Mesothelial cell of epicardium (in vitro differentiated cells): ENCODE measurements at regions not wholly inside any gene's neighbourhood (a gene's known extent, or its start where the extent isn't known, plus 50 kb on each side); places are given as distances from the start of the nearest gene placed in this dataset.

Experiments
- DNase-seq, 2 experiments: peaks; one replicate each; pipeline ENCODE4 v3.0.0; 2021; ENCODE audit warnings: low spot score in 2 of 2; ENCODE audit not compliant: unreplicated experiment in 2 of 2
- H3K27ac Mint-ChIP-seq: 2 replicates; pipeline ENCODE4 v1.8.0; 2021; ENCODE audit warnings: mixed read lengths
- H3K27me3 Mint-ChIP-seq: 2 replicates; pipeline ENCODE4 v1.8.0; 2021; ENCODE audit warnings: low read depth, mixed read lengths
- H3K36me3 Mint-ChIP-seq: 2 replicates; pipeline ENCODE4 v1.8.0; 2021; ENCODE audit warnings: mixed read lengths
- H3K4me1 Mint-ChIP-seq: 2 replicates; pipeline ENCODE4 v1.8.0; 2021; ENCODE audit warnings: mixed read lengths
- H3K4me3 Mint-ChIP-seq: 2 replicates; pipeline ENCODE4 v1.8.0; 2021; ENCODE audit warnings: mild to moderate bottlenecking, moderate library complexity, mixed read lengths
- H3K9me3 Mint-ChIP-seq: 2 replicates; pipeline ENCODE4 v1.8.0; 2021; ENCODE audit warnings: mixed read lengths
- TF ChIP-seq, protein P1 (sequence below): fragments of 200-600 bp; sonication (generic); IDR thresholded peaks from one replicate; pipeline ENCODE4 v1.5.0; 2021; ENCODE audit warnings: antibody characterized with exemption; ENCODE audit not compliant: unreplicated experiment

DNA sequence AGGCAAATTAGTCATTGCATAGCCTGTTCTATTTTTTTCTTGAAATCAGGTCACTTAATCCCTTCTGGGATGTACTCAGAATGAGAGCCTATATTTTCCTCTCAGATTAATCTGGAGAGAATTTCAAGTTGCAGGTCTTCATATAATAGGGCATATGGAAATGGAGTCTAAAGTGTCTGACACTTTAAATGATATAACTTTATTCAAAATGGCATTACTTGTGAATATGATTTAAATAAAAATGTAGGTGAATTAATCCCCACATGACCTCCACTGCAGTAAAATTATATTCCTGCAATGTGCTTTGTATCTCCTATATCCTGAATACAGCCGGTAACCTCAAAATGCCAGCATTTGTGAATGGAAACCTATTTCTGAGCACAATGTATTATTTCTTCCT is 172.5 kb upstream of the BTBD3 start:
- Mint-ChIP-seq H3K36me3 (no peaks in the 10 kb centered on the region), H3K27ac (no peak overlapping the region), H3K27me3 (no peaks in the 10 kb centered on the region), H3K4me3 (no peak overlapping the region), H3K9me3 (no peaks in the 10 kb centered on the region), H3K4me1 (peaks cover 3% of the 10 kb centered on the region)
- DNase-seq: no peak
- TF ChIP-seq, protein P1, sequence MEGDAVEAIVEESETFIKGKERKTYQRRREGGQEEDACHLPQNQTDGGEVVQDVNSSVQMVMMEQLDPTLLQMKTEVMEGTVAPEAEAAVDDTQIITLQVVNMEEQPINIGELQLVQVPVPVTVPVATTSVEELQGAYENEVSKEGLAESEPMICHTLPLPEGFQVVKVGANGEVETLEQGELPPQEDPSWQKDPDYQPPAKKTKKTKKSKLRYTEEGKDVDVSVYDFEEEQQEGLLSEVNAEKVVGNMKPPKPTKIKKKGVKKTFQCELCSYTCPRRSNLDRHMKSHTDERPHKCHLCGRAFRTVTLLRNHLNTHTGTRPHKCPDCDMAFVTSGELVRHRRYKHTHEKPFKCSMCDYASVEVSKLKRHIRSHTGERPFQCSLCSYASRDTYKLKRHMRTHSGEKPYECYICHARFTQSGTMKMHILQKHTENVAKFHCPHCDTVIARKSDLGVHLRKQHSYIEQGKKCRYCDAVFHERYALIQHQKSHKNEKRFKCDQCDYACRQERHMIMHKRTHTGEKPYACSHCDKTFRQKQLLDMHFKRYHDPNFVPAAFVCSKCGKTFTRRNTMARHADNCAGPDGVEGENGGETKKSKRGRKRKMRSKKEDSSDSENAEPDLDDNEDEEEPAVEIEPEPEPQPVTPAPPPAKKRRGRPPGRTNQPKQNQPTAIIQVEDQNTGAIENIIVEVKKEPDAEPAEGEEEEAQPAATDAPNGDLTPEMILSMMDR: no peak

DNA sequence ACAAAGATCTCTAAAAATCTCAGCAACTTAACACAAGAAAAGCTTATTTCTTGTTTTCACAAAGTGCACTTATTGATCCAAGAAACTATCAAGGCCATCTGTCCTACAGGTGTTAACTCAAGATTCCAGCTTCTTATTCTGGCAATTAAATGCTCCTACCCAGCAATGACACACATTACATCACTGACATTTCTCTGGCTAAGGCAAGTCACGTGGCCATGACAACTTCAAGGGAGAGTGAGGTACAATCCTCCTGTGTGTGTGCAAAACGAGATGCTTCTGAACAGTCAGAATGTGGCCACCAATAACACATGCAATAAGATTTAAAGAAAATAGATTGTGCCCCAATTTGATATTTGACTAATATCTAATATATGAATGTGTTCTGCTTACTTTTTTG is 169.3 kb upstream of the BTBD3 start:
- peaks cover 14% of the 10 kb centered on the region for H3K9me3 Mint-ChIP-seq
- TF ChIP-seq, protein P1: no peak
- no peaks in the 10 kb centered on the region for H3K27me3 Mint-ChIP-seq
- no peaks in the 10 kb centered on the region for H3K4me1 Mint-ChIP-seq
- H3K36me3 Mint-ChIP-seq: peaks cover 3% of the 10 kb centered on the region
- no peak overlapping the region for H3K4me3 Mint-ChIP-seq
- no peak for DNase-seq
- no peak overlapping the region for H3K27ac Mint-ChIP-seq

DNA sequence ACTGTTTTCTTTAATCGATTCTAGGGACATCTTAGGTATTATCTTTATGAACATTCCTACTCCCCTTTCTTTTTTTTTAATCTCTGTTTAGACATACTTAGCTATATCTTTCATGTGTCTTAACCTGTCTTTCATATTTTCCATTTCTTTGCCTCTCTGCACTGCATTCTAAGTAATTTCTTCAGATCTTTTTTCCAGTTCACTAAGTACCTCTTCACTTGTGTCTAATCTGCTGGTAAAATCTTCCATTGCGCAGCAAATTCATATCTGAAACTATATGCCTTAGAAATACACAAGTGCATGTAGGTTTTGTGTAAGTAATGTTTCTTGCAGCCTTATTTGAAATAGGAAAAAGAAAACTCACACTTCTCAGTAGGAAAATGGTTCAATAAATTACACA is 165.4 kb upstream of the BTBD3 start:
- H3K9me3 Mint-ChIP-seq: peaks cover 14% of the 10 kb centered on the region
- H3K27me3 Mint-ChIP-seq: no peaks in the 10 kb centered on the region
- H3K36me3 Mint-ChIP-seq: peaks cover 3% of the 10 kb centered on the region
- TF ChIP-seq, protein P1: no peak
- DNase-seq: no peak
- H3K4me1 Mint-ChIP-seq: peaks cover 4% of the 10 kb centered on the region
- no peak overlapping the region for H3K27ac Mint-ChIP-seq
- no peak overlapping the region for H3K4me3 Mint-ChIP-seq

DNA sequence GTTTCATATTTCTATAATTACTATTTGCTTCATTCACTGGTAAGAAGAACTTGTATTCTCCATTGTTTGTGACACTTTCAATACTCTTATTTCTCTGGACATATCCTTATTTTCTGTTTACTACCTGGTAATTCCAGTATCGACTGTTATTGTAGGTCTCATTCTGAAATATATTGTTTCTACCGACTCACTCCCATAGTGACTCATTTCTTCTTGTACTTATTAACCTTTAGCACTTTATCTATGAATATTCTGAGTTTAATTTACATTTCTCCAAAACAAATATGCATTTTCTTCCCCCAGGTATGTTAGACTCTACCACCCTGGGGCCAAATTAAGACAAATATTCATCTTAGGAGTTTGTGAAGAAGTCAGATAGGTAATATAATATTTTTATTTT is 164.5 kb upstream of the BTBD3 start:
- DNase-seq: no peak

DNA sequence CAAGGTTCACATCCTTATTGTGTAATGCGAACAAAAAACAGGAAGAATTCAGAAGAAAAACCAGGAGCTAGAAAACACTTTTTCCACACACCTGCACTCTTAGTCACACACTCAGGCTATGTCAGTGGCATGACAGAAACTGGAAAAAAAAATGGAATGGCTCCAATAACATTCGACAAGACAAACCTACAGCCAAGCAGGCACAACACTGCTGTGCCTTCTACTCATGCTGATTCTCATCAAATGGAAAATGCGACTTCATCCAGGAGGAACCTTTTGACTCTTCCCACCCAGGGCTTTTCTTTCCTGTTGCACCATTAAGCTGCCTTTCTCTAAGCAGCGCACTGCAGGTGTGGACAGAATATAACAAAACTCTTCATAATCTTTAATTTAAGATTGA is 163.2 kb upstream of the BTBD3 start:
- peaks cover 4% of the 10 kb centered on the region for H3K4me1 Mint-ChIP-seq
- no peak for DNase-seq
- TF ChIP-seq, protein P1: no peak
- no peak overlapping the region for H3K27ac Mint-ChIP-seq
- H3K9me3 Mint-ChIP-seq: peaks cover 14% of the 10 kb centered on the region
- H3K27me3 Mint-ChIP-seq: no peaks in the 10 kb centered on the region
- peaks cover 3% of the 10 kb centered on the region for H3K36me3 Mint-ChIP-seq
- no peak overlapping the region for H3K4me3 Mint-ChIP-seq

More for the DNA sequence above, 164.5 kb upstream of the BTBD3 start:
- Mint-ChIP-seq H3K4me1 (peaks cover 4% of the 10 kb centered on the region), H3K9me3 (peaks cover 14% of the 10 kb centered on the region), H3K27me3 (no peaks in the 10 kb centered on the region), H3K27ac (no peak overlapping the region), H3K4me3 (no peak overlapping the region), H3K36me3 (peaks cover 3% of the 10 kb centered on the region)
- TF ChIP-seq, protein P1: no peak

DNA sequence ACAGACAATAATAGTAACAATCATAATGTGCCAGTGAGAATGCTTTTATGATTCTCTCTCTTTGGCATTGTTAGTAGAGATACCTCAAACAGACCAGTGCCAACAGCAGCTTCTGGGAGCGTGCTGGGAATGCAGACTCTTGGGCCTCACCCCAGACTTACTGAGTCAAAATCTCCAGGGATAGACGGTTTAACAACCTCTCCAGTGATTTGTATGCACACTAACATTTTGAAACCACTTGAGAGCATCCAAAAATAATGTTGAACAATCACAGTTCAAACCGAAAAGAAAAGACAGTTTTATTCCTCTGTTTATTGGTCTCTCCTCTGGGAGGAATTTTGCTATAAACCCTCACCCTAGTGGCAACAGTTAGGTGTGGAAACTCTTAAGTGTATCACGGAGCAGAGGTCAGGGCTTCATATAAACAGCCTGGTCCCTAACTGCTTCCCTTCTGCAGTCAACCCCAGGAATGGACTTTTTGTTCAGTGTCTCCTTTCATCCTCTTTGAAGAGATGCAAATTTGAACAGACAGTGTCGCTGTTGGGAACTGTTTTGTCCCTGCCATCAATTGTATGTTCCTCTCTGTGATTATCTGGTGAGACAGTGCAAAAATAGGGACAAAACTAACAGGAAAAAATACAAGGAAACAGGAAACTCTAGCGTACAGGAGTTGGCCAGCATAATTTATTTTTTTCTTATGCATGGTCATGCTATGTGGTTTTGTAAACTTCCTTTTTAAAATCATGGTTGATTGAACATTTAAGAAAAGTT is 162.4 kb upstream of the BTBD3 start:
- H3K4me1 Mint-ChIP-seq: peaks cover 4% of the 10 kb centered on the region
- no peak overlapping the region for H3K27ac Mint-ChIP-seq
- TF ChIP-seq, protein P1: no peak
- H3K27me3 Mint-ChIP-seq: no peaks in the 10 kb centered on the region
- H3K4me3 Mint-ChIP-seq: no peak overlapping the region
- DNase-seq: no peak
- peaks cover 3% of the 10 kb centered on the region for H3K36me3 Mint-ChIP-seq
- H3K9me3 Mint-ChIP-seq: peaks cover 20% of the 10 kb centered on the region
